Neural progenitor cell (in vitro differentiated cells): ENCODE measurements at regions not wholly inside any gene's neighbourhood (a gene's known extent, or its start where the extent isn't known, plus 50 kb on each side); places are given as distances from the start of the nearest gene placed in this dataset.

Experiments used
- EZH2 ChIP-seq: fragments of 200-600 bp; sonication (generic); IDR thresholded peaks from 2 replicates; pipeline ENCODE4 v1.6.1; 2017; ENCODE audit warnings: antibody characterized with exemption, mild to moderate bottlenecking, moderate library complexity
- EZH2phosphoT487 ChIP-seq: fragments of 200-600 bp; sonication (generic); IDR thresholded peaks from 2 replicates; pipeline ENCODE4 v1.6.1; 2017; ENCODE audit warnings: antibody characterized with exemption
- TF ChIP-seq, protein P1 (sequence below): fragments of 200-600 bp; sonication (generic); IDR thresholded peaks from 2 replicates; pipeline ENCODE4 v1.5.1; 2017; ENCODE audit warnings: antibody characterized with exemption, mild to moderate bottlenecking

DNA sequence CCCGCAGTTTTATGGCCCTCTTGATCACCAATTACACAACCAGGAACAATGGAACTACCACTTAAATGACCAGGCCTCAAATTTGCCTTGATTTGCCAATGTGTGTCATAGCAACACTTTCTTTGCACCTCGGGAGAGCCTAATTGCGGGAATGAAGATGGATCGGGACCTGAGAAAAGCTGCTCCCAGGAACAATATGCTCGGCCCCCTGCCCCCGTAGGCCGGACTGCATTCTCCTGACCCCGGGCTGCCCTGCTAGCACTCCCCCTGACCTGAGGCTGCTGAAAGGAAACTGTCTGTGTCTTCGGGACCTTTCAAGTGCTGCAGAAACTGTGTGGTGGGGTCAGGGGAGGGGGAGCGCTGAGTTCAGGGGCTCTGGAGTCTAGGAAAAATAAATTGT, 294.3 kb upstream of the IRX1 start:
- TF ChIP-seq, protein P1, sequence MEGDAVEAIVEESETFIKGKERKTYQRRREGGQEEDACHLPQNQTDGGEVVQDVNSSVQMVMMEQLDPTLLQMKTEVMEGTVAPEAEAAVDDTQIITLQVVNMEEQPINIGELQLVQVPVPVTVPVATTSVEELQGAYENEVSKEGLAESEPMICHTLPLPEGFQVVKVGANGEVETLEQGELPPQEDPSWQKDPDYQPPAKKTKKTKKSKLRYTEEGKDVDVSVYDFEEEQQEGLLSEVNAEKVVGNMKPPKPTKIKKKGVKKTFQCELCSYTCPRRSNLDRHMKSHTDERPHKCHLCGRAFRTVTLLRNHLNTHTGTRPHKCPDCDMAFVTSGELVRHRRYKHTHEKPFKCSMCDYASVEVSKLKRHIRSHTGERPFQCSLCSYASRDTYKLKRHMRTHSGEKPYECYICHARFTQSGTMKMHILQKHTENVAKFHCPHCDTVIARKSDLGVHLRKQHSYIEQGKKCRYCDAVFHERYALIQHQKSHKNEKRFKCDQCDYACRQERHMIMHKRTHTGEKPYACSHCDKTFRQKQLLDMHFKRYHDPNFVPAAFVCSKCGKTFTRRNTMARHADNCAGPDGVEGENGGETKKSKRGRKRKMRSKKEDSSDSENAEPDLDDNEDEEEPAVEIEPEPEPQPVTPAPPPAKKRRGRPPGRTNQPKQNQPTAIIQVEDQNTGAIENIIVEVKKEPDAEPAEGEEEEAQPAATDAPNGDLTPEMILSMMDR = no peak
- TF ChIP-seq EZH2phosphoT487 = no peak
- TF ChIP-seq EZH2 = no peak
